NOMO-1 treated with dmso at 0.1 percent for 144 hours (cell line): ENCODE measurements at regions not wholly inside any gene's neighbourhood (a gene's known extent, or its start where the extent isn't known, plus 50 kb on each side); places are given as distances from the start of the nearest gene placed in this dataset.
"Not testable (repeated sequence)": the region's sequence is repeated elsewhere in the genome, so short reads cannot be mapped to it uniquely, and the experiment has no call there.

Experiments used
- DNase-seq: peaks from one replicate; lab custom pipeline; 2025; ENCODE audit not compliant: unreplicated experiment; lab: John Stamatoyannopoulos, UW

- no peak for DNase-seq
These were observed 83.6 kb upstream of the DLX6 start for GRCh38 chr7:96921771-96922170.

GRCh38 chr7:96923345-96923744, 82.0 kb upstream of the DLX6 start:
- not testable (repeated sequence) for DNase-seq

GRCh38 chr7:96927131-96927530, 78.2 kb upstream of the DLX6 start:
- no peak for DNase-seq

- DNase-seq = no peak
These were observed 76.4 kb upstream of the DLX6 start for GRCh38 chr7:96928965-96929364.

GRCh38 chr7:96931891-96932290, 73.5 kb upstream of the DLX6 start:
- no peak for DNase-seq

DNA sequence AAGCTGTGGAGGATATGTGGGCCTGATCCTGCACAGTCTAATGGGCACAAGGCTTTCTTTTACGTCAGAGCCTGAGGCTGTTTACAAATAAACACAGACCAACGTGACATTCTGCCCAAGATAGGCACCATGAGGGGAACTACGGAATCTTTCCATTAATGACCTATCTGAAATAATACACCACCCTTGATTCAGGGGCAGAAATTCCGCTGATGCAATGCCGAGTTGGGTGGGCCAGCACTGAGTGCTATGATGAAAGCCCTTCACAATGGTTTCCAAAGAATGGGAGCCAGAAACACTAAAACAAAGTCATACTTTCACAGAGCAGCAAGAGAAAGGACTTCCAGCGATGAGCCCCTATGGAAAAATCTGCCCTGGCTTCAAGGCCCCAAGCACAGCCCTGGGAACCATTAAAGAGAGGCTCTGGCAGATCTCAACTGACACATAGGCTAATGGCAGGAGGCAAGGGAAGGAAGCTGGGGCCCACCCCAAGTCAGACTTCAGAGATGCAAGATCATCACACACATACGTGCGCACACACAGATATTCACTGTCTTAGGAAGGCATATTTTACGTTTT, 72.2 kb upstream of the DLX6 start:
- DNase-seq = no peak

DNA sequence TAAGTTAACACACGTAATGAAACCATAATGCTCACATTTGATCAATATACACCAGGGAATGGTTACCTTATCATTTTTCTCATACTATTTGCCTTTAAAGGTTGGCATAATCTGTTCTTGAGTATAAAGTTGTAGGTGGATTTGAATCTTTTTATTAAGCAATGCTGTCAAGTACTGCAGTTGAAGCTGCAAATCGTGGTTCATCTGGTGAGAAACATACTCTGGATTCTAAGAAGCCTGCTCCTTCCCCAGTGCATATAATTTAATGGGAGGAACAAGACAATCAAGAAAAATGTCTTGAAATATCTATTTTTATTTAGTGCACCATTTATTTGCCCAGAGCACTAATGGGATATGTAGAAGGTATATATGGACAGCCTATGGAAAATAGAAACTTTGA, 68.7 kb upstream of the DLX6 start:
- no peak for DNase-seq

DNA sequence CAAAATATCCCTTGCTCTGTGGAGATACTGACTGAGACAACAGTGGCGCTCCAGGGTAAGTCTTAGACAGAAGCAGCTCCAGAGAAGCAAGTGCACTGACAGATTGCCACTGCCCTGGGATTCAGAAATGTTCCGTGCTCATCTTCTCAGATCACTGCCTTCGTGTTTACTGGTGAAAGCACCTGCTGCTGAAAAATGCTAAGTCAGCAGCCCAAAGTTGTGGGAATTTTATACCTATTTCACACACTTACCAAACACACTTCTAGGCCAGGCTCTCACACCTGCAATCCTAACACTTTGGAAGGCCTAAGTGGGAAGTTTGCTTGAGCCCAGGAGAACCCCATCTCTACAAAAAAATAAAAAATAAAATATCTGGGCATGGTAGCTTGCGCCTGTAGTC, 63.2 kb upstream of the DLX6 start:
- no peak for DNase-seq

DNA sequence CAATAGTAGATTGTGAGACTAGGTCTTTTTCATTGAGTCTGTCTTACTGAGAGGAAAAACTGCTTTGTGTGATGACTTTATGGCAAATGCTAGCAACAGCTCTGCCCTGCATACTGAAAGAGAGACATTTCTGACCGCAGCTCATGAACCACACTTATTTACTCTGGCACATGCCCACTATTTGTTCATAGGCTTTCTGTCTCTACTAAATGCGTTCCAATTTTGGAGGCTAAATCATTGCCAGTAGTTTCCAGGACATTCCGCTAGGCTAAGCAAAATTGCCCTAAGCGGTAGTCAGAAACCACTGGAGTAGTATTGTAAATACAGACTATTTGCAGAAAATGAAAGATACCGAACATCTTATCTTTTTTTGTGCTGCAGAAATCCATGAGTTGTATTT, 55.6 kb upstream of the DLX6 start:
- no peak for DNase-seq

GRCh38 chr7:96952974-96953391, 52.4 kb upstream of the DLX6 start:
- DNase-seq = no peak

GRCh38 chr7:96953676-96954513, 51.5 kb upstream of the DLX6 start:
- no peak for DNase-seq
